SK-N-MC (cell line): ENCODE measurements at regions not wholly inside any gene's neighbourhood (a gene's known extent, or its start where the extent isn't known, plus 50 kb on each side); places are given as distances from the start of the nearest gene placed in this dataset.

Experiments
- DNase-seq: peaks from one replicate; pipeline ENCODE4 v3.0.0-alpha.2; 2011; ENCODE audit warnings: low read depth, low spot score
- H3K27ac ChIP-seq: fragments of 200-600 bp; sonication (generic); 2 replicates; pipeline ENCODE4 v1.5.1; 2016; ENCODE audit warnings: mixed run types
- H3K36me3 ChIP-seq: fragments of 200-600 bp; sonication (generic); 2 replicates; pipeline ENCODE4 v1.6.1; 2017; ENCODE audit warnings: antibody characterized with exemption, low read length, mixed read lengths; ENCODE audit not compliant: insufficient read depth
- H3K4me3 ChIP-seq: fragments of 200-600 bp; sonication (generic); 2 replicates; pipeline ENCODE4 v1.5.1; 2016
- H3K9ac ChIP-seq: fragments of 200-600 bp; sonication (generic); 2 replicates; pipeline ENCODE4 v1.8.0; 2017; ENCODE audit warnings: mixed run types, mixed read lengths; ENCODE audit not compliant: insufficient read length
- H3K9me3 ChIP-seq: fragments of 200-600 bp; sonication (generic); 2 replicates; pipeline ENCODE4 v1.6.1; 2017; ENCODE audit warnings: low read depth, mild to moderate bottlenecking, antibody characterized with exemption, low read length, moderate library complexity, mixed read lengths
- EZH2 ChIP-seq: fragments of 200-600 bp; sonication (generic); IDR thresholded peaks from one replicate; pipeline ENCODE4 v1.6.1; 2017; ENCODE audit warnings: antibody characterized with exemption
- FOXP2 ChIP-seq: optimal IDR thresholded peaks from 2 replicates; pipeline ENCODE3; 2011; ENCODE audit warnings: mild to moderate bottlenecking, moderate library complexity; ENCODE audit not compliant: insufficient read depth; ENCODE audit errors: extremely low read length, control extremely low read depth
- POLR2AphosphoS5 ChIP-seq: IDR thresholded peaks from 2 replicates; pipeline ENCODE4 v1.6.1; 2012; ENCODE audit warnings: mild to moderate bottlenecking, low read depth, low read length, borderline replicate concordance

DNA sequence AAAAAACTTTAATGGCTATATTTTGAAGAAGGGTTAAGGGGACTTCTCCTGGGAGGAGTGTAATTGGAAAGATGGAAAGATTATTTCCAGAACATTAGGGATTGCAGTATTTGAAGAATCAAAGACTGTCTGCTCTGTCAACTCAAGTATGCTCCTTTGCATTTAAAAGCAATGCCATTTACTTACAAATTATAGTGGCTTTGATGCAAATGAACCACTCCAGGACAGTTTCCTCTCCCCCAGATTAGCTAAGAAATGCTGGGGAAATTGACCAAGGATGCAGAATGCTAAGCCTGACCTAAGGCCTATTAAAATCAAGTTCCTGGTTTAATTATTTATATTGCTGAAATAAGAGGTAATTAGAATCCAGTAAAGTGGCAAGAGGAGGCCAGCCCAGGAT, 110.5 kb upstream of the CAMK1G start:
- Histone ChIP-seq H3K9ac (no peak overlapping the region), H3K4me3 (no peak overlapping the region), H3K9me3 (no peaks in the 10 kb centered on the region), H3K36me3 (no peaks in the 10 kb centered on the region), H3K27ac (no peak overlapping the region)
- DNase-seq, result no peak
- TF ChIP-seq EZH2 (no peak), POLR2AphosphoS5 (no peak), FOXP2 (no peak)

DNA sequence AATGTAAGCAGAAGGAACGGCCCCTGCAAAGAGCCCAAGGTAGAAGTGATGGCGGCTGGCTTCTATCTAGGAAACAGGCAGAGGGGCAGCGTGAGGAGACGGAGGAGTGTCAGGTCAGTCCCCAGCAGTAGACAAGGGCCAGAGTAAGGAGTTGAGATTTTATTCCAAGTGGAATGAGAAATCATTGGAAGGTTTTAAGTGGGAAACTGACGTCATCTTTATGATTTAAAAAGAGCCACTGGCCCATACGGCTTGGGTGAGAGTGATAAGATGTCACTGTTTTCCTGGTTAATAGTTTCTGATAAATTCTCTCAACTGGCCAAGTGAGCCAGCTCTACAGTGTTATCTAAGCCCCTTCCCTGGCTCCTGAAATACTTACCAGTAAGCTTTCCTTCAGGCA, 103.2 kb upstream of the CAMK1G start:
- Histone ChIP-seq H3K9ac (no peak overlapping the region), H3K36me3 (no peaks in the 10 kb centered on the region), H3K9me3 (no peaks in the 10 kb centered on the region), H3K27ac (no peak overlapping the region), H3K4me3 (no peak overlapping the region)
- TF ChIP-seq POLR2AphosphoS5 (no peak), FOXP2 (no peak)
- no peak for DNase-seq

GRCh38 chr1:209483691-209484090, 99.8 kb upstream of the CAMK1G start:
- H3K27ac ChIP-seq, result no peak overlapping the region
- no peaks in the 10 kb centered on the region for H3K9me3 ChIP-seq
- no peak overlapping the region for H3K4me3 ChIP-seq
- no peaks in the 10 kb centered on the region for H3K36me3 ChIP-seq
- DNase-seq, result no peak
- TF ChIP-seq POLR2AphosphoS5 (no peak), FOXP2 (no peak), EZH2 (no peak)
- no peak overlapping the region for H3K9ac ChIP-seq

DNA sequence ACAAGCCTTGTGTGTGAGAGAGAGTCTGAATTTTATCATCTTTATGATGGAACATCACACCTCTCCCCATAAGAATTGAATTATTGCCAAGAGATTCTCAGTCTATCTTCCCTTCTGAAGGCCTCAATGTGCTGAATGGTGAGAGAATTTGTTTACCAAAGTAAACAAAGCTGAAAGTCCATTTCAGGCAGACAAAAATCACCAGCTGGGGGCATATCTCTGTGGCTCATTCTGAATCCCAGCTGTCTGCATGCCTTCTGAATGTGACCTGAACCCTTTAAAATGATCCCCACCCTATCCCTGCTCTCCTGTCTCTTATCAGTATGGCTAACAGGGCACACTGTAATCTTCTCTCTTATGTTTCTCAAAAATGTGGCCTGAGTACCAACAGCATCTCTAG, 99.1 kb upstream of the CAMK1G start:
- no peak overlapping the region for H3K4me3 ChIP-seq
- no peaks in the 10 kb centered on the region for H3K9me3 ChIP-seq
- TF ChIP-seq FOXP2 (no peak), EZH2 (no peak), POLR2AphosphoS5 (no peak)
- no peak overlapping the region for H3K27ac ChIP-seq
- no peaks in the 10 kb centered on the region for H3K36me3 ChIP-seq
- H3K9ac ChIP-seq, result no peak overlapping the region
- DNase-seq, result no peak

DNA sequence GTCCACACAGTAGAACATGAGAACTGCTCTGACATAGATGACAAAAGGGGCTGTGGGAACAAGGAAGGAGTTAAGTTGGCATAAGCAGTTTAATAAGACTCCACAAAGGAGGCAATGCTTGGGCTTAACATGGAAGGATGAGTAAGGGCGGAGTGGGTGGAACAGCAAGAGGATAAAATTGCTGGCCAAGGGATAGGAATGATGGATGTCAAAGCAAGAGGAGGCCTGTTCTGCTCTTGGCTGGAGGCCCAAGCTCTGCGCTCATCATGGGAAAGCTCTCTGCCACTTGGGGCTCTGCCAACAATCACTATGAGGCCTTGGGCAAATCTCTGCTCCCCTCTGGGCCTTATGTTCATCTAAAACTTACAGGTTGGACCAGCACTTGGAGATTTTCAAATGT, 98.3 kb upstream of the CAMK1G start:
- no peak overlapping the region for H3K9ac ChIP-seq
- TF ChIP-seq POLR2AphosphoS5 (no peak), FOXP2 (no peak)
- no peaks in the 10 kb centered on the region for H3K9me3 ChIP-seq
- no peak for DNase-seq
- H3K36me3 ChIP-seq, result no peaks in the 10 kb centered on the region
- no peak overlapping the region for H3K27ac ChIP-seq
- H3K4me3 ChIP-seq, result no peak overlapping the region

DNA sequence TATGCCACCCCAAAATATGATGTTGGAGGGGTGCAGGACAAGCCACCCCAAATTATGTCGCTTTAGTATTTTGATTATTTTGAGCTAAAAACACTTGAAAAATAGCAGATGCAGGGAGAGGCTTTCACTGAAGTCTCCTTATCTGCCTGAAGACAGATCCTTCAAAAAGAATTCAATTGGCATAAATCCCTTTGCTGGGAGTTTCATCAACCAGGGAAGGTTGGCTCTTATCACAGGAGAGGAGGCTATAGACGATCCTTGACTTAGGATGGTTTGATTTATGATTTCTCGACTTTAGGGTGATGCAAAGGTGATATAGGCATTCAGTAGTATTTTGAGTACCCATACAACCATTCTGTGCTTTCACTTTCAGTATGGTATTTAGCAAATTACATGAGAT, 97.8 kb upstream of the CAMK1G start:
- DNase-seq, result no peak
- TF ChIP-seq EZH2 (no peak), FOXP2 (no peak), POLR2AphosphoS5 (no peak)
- Histone ChIP-seq H3K36me3 (no peaks in the 10 kb centered on the region), H3K27ac (no peak overlapping the region), H3K9me3 (no peaks in the 10 kb centered on the region), H3K4me3 (no peak overlapping the region), H3K9ac (no peak overlapping the region)

- DNase-seq, result no peak
- Histone ChIP-seq H3K27ac (no peak overlapping the region), H3K36me3 (no peaks in the 10 kb centered on the region), H3K9ac (no peak overlapping the region), H3K4me3 (no peak overlapping the region), H3K9me3 (no peaks in the 10 kb centered on the region)
- TF ChIP-seq EZH2, result no peak
- no peak for TF ChIP-seq FOXP2
- no peak for TF ChIP-seq POLR2AphosphoS5
Measured at GRCh38 chr1:209486861-209487593, 96.5 kb upstream of the CAMK1G start.

DNA sequence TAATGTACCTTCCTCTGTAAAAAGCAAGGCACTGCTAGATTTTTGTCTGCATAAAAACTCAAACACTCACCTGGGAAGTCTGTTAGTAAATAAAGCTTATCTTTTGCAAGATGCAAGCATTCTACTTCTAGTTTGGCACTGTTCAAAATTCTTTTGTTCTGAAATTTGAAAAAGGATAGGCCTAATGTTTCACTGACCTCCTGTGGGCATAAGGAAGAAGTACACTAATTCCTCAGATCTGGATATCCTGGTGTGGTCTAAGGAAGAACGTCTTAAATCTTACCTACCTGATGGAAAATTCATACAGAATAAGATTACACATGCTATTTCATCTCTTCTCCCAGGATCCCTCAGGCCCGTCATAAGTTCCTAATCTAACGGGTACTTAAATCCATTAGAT, 93.5 kb upstream of the CAMK1G start:
- Histone ChIP-seq H3K4me3 (no peak overlapping the region), H3K9ac (no peak overlapping the region), H3K27ac (no peak overlapping the region), H3K9me3 (no peaks in the 10 kb centered on the region), H3K36me3 (no peaks in the 10 kb centered on the region)
- TF ChIP-seq FOXP2, result no peak
- TF ChIP-seq EZH2, result no peak
- no peak for TF ChIP-seq POLR2AphosphoS5
- DNase-seq, result no peak

GRCh38 chr1:209491031-209491430, 92.5 kb upstream of the CAMK1G start:
- Histone ChIP-seq H3K27ac (no peak overlapping the region), H3K9me3 (no peaks in the 10 kb centered on the region), H3K36me3 (no peaks in the 10 kb centered on the region), H3K9ac (no peak overlapping the region), H3K4me3 (no peak overlapping the region)
- DNase-seq, result no peak
- TF ChIP-seq POLR2AphosphoS5, result no peak
- no peak for TF ChIP-seq EZH2
- no peak for TF ChIP-seq FOXP2
